Stimulated activated CD4-positive, alpha-beta T cell treated with anti-CD3 and anti-CD28 coated beads, Interleukin-1b, Interleukin-23, amount 100 ng/mL, for 24 hours (primary cell): ENCODE measurements at regions not wholly inside any gene's neighbourhood (a gene's known extent, or its start where the extent isn't known, plus 50 kb on each side); places are given as distances from the start of the nearest gene placed in this dataset.

ENCODE experiments used
- DNase-seq, 4 experiments: peaks; one replicate each; pipeline ENCODE4 v3.0.0-alpha.2; 2020; ENCODE audit warnings: low read depth in 4 of 4, low spot score in 1 of 4

GRCh38 chr5:89024045-89024444 lies 141.1 kb upstream of the MEF2C start:
- no peak for DNase-seq

GRCh38 chr5:89020926-89021610 lies 138.1 kb upstream of the MEF2C start:
- no peak for DNase-seq

DNA sequence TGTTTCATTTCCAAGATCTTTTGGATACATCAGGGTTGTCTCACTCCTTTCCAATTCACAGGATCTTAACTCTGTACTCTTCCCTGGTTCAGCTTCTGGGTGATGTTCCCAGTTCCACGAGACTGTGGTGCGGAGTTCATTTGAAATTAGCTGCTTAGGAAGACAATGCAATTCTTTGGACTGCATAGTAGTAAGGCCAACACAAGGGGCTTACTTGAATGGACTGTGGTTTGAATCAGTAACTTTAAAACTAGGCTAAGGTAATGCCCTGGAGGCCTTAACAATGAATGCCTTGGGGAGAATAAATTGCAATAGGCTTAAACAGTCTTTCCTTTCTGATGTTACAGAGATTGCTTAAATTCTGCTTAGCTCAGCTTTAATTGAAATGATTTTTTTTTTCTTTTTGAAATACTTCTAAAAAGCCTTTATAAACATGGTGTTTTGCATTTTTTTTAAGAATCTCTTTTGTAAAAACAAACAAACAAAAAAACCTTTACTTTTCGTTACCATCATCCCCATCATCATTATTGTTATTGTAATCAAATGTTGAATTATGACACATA lies 133.8 kb upstream of the MEF2C start:
- no peak for DNase-seq

GRCh38 chr5:89015409-89015808 lies 132.4 kb upstream of the MEF2C start:
- DNase-seq: no peak

DNA sequence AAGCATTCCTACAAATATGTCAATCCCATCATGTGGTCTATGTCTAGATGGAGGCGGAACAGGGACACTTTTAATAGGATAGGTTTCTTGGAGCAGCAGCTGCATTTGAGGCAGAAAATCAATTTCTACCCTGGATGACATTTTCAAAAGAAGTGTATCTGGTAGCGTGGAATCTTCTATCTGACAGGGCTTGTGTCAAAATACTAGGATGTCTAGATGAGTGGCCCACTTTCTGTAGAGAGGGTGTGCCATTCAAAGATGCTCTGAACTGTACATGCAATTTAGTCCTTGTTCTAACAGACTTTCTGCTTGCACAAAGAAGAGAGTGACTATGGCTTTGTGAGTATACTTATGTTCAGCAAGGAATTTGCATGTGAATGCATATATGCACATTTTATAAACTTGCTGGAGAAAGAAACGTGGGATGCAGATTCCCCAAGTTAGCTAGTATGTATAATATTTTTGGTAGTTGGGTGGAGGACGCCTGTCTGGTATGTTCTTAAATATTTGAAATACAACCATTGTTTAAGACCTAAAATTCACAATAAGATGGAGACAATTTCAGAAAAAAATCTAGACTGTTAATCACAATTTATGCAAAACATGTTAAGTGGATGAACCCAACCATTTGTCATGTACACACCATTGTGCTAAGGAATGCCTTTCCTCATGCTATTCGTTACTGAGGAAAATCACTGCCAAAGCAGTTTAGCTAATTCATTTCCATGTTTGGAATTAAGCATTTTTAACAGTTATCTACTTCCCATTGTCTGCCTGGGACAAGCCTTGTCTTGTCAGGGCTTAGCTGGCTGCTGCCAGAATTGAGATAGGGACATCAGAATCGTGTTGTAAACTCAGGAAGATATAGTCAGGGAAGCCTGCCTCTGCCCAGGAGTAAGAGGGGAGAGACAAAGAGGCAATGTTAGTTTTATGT lies 129.1 kb upstream of the MEF2C start:
- DNase-seq: no peak

DNA sequence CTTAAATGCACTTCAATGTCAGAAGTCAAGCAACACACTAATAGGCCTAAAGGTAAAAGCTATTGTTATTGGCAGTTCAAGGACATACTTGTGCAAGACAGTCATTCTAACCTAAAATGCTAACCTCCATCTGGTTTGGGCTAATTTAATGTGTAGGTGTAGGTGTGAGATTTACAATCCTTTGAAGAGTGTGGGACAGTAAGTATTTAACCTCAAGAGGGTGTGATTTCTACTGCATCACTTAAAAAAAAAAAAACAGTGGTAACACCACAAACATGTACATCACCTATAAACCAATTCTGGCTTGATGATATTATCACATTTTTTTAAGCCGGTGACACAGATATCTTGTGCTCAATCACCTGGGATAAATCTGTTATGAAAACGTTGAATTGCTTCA lies 127.5 kb upstream of the MEF2C start:
- no peak for DNase-seq

- no peak for DNase-seq
These were observed 125.3 kb upstream of the MEF2C start for GRCh38 chr5:89008291-89008690.

DNA sequence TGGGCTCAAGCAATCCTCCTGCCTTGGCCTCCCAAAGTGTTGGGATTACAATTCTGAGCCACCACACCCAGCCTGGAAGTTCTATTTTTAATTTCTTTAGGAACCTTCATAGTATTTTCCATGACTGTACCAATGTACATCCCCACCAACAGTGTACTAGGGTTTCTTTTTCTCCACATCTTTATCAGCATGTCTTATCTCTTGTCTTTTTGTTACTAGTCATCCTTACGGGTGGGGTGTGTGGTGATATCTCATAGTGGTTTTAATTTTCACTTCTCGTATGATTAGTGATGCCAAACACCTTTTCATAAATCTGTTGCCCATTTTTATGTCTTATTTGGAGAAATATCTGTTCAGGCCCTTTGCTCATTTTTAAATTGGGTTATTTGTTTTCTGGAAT lies 123.0 kb upstream of the MEF2C start:
- no peak for DNase-seq

DNA sequence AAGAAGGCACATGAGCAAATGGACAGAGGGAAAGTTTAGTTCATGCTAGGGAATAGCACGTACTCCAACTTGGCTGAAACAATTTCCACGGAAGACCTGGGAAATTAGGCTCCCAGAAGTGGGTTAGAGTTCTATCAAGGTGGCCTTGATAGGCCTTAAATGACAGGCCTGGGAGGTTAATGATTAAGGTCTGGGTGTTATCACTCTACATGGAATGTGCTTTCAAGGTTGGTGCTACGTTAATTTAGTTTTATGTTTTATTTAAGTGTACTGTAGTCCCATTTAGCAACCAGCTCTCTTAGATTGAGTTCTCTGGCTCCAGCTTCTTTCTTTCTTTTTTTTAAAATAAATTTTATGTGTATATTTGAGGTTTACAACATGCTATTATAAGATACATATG lies 121.4 kb upstream of the MEF2C start:
- DNase-seq: no peak

DNA sequence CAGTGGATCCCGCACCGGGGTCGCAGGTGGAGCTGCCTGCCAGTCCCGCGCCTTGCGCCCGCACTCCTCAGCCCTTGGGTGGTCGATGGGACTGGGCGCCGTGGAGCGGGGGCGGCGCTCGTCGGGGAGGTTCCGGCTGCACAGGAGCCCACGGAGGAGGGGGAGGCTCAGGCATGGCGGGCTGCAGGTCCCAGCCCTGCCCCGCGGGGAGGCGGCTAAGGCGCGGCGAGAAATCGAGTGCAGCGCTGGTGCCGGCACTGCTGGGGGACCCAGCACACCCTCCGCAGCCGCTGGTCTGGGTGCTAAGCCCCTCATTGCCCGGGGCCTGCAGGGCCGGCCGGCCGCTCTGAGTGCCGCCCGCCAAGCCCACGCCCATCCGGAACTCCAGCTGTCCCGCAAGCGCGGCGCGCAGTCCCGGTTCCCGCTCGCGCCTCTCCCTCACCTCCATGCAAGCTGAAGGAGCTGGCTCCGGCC lies 120.6 kb upstream of the MEF2C start:
- no peak for DNase-seq

GRCh38 chr5:88999853-89000252 lies 116.9 kb upstream of the MEF2C start:
- no peak for DNase-seq

DNA sequence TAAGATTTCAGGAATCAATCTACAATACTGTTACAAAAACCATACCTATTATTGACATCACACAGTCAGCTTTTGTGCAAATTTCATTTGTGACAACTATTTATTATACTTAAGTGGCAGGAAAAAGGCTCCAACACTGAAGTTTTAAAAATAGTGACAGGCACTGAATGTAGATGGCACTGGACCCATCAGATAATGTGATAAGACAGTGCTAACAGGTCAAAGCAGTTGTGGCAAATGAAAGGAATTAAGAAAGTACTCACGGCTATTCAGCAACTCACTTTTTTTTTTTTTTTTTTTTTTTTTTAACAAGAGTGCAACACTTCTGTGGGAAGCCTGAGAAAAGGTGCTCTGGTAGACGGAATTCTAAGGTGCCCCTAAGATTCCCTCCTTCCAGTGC lies 115.0 kb upstream of the MEF2C start:
- DNase-seq: no peak

- no peak for DNase-seq
These were observed 101.1 kb upstream of the MEF2C start for GRCh38 chr5:88984040-88984439.

- DNase-seq: no peak
These were observed 96.7 kb upstream of the MEF2C start for GRCh38 chr5:88979726-88980125.

DNA sequence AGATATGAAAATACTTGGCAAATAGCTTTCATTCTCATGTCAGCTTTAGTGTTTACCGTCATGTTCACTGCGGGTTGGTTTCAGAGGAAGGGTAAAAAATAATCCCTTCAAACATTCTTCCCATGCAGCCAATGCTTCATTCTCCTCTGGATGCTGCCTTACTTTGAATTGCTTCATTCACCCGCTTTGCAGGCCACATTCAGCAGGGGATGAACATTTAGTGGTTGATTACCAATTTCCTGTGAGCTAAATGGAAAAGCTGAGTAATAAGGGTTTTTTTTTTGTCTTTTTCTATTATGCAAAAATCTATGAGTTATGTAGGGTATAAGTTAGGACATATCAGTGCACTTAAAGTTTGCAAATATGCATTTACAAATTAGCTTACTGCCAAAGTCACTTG lies 96.3 kb upstream of the MEF2C start:
- DNase-seq: no peak

DNA sequence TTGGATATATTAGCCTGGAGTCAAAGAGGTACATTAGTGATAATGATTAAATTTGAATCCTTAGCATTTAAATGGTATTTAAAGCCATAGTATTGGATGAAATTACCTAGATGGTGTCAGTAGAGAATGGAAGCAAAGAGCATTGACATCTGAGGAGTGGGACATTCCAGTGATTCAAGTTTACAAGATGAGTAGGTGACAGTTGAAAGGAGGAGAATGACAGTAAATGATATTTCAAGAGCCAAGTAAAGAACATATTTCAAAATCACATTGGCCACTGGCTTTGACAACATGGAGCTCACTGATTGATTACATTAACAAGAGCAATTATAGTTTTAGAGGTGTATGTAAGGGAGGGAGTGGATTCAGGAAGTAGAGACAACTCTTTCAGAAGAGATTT lies 93.9 kb upstream of the MEF2C start:
- DNase-seq: no peak

DNA sequence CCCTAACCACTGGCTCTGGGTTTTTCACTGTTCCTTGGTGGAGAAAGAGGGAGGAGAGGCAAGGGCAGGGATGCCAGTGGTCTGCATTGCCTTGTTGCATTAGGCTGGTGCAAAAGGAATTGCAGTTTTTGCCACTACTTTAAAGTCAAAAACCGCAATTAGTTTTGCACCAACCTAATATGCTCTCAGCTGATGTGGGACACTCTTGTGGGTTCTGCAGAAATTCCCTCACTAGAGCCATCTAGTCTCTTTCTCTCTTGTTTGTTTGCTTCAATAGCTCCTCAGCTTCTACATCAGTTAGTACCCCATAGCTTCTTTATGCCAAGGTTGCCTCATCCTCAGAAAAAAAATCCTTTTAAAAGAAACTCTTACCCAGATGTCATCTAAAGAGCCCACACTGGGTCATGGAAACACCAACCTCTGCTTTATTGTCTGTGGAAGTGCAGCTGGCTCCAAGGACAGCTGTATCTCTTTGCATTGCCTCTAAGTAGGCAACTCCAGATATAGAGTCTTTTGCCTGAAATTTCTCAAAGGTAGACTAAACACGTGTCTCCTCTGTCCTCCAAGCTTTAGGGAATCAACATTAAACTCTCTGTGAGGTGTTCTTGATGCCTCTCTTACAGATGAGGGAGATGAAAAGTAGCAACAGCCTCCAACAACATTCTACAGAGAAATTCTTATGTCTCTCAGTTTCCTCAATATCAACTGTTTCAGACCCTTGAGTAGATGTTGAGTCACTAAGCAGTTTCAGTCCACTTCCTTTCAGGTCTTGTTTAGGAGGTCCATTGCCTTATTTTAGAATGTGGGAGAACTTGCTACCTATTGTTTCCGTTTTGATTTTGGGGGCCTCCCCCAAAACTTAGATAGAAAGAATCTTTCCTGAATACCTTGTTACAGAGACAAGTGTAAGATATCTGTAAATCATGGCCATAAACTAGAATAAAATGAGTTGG lies 84.9 kb upstream of the MEF2C start:
- DNase-seq: no peak

- no peak for DNase-seq
These were observed 81.8 kb upstream of the MEF2C start for GRCh38 chr5:88964831-88965230.

- DNase-seq: no peak
These were observed 74.0 kb upstream of the MEF2C start for GRCh38 chr5:88957013-88957412.

GRCh38 chr5:88956416-88956815 lies 73.4 kb upstream of the MEF2C start:
- no peak for DNase-seq

DNA sequence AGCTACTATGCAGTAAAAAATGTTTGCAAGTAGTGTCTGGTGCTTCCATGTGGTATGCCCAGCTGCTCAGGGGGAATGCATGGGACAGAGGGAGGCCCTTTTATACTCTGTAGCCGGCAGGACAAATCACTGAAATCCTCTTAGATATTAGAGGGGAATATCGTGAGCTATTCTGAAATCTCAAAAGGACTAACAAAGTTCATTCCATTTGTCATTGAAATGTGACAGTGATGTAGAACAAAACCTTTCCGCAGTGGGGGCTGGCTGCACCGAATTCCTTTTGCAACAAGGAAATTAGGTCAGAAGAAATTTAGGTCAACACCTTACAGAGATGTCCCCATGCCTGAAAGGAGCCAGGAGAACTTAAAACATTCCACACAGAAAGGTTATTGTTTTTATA lies 72.4 kb upstream of the MEF2C start:
- no peak for DNase-seq
